Hematopoietic multipotent progenitor cell treated with erythropoietin and hydrocortisone succinate and interleukin-3 and kit ligand, for 4 days (in vitro differentiated cells): ENCODE measurements at regions not wholly inside any gene's neighbourhood (a gene's known extent, or its start where the extent isn't known, plus 50 kb on each side); places are given as distances from the start of the nearest gene placed in this dataset.

Source experiments
- DNase-seq: peaks from one replicate; pipeline ENCODE4 v3.0.0-alpha.2; 2015

DNA sequence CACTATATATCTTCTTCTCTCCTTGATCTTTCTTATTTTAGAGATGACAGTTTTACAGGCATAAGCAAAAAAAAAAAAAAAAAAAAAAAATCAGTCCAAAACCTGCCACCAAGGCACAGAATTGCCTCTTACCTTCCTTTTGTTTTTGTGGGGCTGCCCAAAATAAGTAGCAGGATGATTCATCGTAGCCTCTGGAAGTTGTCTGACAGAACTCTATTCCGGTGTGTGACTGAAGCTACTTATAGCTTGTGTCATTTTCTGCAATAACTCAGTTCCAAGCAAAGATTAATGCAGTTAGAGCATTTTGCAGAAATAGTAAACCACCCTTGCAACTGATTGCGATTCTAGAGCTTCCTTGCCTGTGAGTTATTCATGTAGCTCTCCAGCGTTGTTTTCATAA is 186.8 kb downstream of the KIF2B start:
- DNase-seq: no peak

- no peak for DNase-seq
Measured at GRCh38 chr17:54013072-54013471, 190.3 kb downstream of the KIF2B start.

GRCh38 chr17:54015734-54016133 is 193.0 kb downstream of the KIF2B start:
- DNase-seq: no peak

DNA sequence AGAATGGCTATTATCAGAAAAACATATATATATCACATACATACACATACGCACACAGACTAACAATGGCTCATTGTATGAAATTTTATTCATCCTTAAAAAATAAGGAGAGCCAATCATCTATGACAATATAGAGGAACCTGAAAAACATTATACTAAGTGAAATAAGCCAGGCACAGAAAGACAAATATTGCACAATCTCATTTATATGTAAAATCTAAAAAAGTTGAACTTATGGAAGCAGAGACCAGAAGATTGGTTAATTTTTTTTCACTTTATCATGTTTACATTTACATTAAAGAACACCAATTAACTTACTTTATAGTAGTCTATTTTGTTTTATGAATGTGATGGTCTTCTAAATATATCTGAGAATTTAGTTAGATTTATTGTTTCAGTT is 198.7 kb downstream of the KIF2B start:
- no peak for DNase-seq

DNA sequence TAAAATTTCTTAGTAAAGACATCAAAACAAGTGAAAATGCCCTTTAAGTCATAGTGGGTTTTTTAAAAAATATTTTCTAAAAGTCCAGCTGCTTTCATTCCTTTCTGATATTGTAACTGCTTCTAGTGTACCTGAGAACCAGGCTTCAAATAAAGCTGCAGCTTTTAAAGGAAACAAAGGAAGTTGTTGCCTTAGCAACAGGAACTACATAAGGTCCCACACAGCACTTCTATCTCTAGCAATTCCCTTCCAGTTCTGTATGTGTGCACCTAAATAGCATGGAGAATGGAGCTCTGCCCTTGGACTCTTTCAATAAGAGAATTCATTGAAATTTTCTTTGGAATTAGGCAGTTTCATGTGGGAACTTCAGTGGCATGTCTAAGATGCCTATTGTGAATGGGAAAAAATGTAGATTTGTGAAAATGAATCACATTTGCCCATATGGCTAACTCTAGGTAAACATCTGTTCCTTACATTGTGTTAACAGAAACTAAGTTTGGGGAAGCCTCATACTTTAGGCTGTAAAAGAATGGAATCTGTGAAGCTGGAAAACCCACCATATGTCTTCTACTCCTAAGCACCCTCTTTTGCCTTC is 206.4 kb downstream of the KIF2B start:
- DNase-seq: no peak

- DNase-seq: no peak
Measured at GRCh38 chr17:54029986-54030385, 207.3 kb downstream of the KIF2B start.

- DNase-seq: no peak
Measured at GRCh38 chr17:54046570-54046969, 223.8 kb downstream of the KIF2B start.

DNA sequence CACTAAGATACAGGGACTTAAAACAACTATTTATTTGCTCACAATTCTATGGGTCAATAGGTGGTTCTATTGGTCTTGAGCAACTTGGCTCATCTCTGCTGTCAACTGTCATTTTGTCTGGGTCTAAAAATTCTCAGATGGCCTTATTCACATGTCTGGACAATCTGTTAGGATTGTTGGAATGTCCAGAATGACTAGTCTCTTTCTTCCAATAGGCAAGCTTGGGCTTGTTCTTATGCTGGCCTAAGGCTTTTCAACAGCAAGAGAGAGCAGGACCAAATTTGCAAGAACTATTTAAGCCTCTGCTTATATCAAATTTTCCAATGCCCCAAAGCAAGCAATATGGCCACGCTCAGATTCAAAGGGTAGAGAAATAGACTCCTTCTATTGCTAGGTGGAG is 240.9 kb downstream of the KIF2B start:
- no peak for DNase-seq

GRCh38 chr17:54085020-54085419 is 262.3 kb downstream of the KIF2B start:
- DNase-seq: no peak

GRCh38 chr17:54085934-54086333 is 263.2 kb downstream of the KIF2B start:
- no peak for DNase-seq

GRCh38 chr17:54096216-54096615 is 273.5 kb downstream of the KIF2B start:
- DNase-seq: no peak

DNA sequence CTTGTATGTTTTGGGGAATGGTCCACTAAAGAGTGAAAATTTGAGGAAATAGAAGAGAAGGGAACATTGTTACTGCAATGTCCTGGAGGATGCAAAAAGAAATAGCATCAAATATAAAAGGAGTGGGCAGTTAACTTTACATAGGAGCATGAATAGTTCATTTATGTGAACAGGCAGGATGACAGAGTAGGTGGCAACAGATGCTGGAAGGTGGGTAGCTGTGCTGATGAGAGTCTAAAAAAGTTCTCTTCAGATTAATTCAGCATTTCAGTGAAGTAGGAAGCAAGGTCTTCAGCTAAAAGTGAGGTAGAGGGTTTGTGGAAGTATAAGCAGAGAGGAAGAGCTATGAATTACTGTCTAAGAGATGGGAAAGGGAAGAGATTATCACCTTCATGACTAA is 276.5 kb downstream of the KIF2B start:
- no peak for DNase-seq

- DNase-seq: no peak
Measured at GRCh38 chr17:54102246-54102645, 279.5 kb downstream of the KIF2B start.

- DNase-seq: no peak
Measured at GRCh38 chr17:54111576-54111975, 288.8 kb downstream of the KIF2B start.

DNA sequence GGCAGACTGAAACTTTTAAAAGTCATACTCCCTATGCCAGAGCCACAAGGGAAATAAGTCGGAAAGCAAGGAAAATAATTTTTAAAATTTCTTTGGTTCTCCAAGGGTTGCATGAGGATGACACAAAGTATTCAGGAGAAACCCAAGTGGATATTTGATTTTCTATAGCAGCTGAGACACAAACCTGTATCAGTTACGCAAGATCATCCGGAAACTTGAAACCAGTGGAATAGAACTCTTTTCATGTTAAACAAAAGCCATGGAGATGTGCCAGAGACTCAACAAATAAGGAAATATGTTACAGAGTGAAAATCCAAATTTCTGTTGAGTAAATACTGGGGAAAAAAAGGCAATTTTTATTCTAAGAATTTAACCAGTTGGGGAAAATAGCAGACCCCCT is 294.7 kb downstream of the KIF2B start:
- DNase-seq: no peak

DNA sequence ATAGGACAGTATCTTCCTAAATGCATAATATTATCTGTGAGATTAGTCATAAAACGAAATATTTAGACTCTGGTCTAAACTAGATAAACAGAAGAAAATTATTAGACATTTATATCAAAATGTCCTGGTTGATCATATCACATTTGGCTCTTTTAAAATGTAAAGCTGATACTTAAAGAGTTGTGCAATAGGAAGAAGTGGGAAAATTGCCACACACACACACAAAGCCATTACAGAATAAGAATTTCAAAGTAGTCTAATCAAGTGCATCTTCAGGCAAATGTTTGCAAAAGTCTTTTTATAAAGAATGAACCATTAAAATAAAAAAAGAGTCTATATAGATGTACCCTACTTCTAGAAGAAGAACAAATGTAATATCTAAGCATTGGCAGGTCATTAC is 301.7 kb downstream of the KIF2B start:
- DNase-seq: no peak

GRCh38 chr17:54153423-54153822 is 330.7 kb downstream of the KIF2B start:
- no peak for DNase-seq

GRCh38 chr17:54157542-54157941 is 334.8 kb downstream of the KIF2B start:
- no peak for DNase-seq

DNA sequence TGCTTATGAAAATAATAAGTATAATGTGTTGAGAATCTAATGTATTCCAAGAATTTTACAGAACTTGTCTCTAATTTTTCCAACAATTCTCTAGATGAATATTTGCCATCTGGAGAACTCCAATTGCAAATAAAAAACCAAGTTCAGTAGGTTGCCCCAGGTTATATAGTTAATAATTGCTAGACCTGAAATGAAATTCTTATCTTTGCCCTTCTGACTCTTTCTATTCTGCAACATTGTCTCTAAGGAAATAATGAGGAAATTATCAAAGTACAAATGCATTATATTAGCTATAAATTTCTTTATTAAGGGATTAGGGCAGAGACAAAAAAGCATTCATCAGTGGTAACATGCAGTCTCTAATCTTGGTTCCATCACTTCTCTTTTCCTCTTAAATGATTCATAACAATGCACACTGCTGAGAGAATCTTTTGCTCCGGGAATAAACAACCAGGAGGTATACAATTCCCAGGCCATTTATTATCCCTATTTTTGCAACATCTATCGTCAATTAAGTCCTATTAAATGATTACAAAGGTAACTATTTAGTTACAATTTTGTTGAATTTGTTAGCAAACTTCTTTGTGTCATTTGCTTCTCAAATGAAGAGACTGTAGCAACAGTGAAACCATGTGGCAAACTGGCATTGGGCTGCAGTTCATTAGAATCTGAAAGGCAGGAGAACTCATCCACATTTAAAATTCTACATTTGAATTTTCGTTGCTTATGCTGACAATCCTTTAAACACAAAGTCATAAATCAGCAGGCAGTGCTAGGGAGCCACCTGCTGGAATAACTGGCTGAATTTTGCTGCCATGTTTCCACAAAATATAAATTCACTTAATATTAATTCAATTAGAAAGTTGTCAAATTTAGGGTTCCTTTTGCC is 349.6 kb downstream of the KIF2B start:
- peak; percentile 28 for DNase-seq

GRCh38 chr17:54172985-54173316 is 350.2 kb downstream of the KIF2B start:
- DNase-seq: no peak

- DNase-seq: no peak
Measured at GRCh38 chr17:54177606-54178308, 355.0 kb downstream of the KIF2B start.

DNA sequence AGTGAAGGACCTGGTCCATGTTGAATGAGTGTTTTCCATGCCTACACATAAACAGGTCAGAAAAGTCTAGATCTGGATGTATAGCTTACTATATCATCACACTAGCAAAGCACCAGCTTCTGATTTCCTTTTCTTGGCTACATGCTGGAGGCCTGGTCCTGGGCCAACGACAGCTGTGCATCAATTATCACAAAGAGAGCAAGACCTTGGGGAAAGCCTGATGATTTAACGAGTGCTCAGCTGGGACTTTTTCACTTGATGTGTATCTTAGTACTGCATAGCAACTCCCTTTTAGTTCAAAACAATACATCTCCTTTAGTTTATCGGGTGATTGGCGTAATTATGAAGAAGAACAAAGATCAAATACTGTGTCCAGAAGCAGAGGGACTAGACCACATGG is 358.2 kb downstream of the KIF2B start:
- DNase-seq: no peak

DNA sequence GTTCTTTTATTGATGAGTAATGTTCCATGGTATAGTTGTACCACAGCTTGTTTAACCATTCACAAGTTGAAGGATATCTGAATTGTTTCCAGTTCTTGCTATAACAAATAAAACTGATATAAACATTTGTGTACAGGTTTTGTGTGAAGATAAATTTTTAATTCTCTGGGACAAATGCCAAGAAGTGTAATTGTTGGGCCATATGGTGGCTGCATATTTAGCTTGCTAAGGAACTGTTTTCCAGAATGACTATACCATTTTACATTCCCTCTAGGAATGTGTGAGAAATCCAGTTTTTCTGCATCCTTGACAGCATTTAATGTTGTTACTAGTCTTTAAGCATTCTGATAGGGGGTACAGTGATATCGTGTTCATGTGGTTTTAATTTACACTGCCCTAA is 368.5 kb downstream of the KIF2B start:
- no peak for DNase-seq

DNA sequence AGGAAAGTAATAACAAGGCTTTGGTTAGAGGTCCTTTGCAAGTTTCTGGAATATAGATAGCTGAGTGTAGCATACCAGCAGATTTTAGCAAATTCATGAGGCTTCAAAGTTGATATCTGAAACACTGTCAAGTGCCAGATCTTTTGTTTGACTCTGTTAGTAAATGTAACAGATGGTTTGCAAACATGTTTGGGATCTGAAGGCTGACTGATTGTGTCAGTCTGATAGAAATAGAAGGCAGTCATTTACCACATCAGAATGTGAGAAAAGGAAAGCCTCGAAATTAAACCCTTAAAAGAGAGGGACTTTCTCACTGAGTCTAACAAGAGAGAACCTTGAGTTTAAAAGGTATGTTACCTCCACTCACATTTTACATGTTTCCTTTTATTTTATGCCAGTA is 371.5 kb downstream of the KIF2B start:
- no peak for DNase-seq
